ENCODE measurements at regions not wholly inside any gene's neighbourhood (a gene's known extent, or its start where the extent isn't known, plus 50 kb on each side); places are given as distances from the start of the nearest gene placed in this dataset.

- Mint-ChIP-seq H3K4me3 (ENCODE audit: low read depth, unreplicated experiment) (no peak overlapping the region), H3K27ac (ENCODE audit: unreplicated experiment) (no peak overlapping the region), H3K27me3 (ENCODE audit: unreplicated experiment) (no peaks in the 10 kb centered on the region), H3K9me3 (ENCODE audit: low read depth, unreplicated experiment) (peaks cover 9% of the 10 kb centered on the region), H3K4me1 (ENCODE audit: low read depth, unreplicated experiment) (no peaks in the 10 kb centered on the region), H3K36me3 (ENCODE audit: insufficient read depth, unreplicated experiment) (no peaks in the 10 kb centered on the region)
- CTCF ChIA-PET, result no interaction called here
- intact Hi-C loops (cut with micrococcal nuclease; ENCODE audit: unreplicated experiment), result no loop called here
- no TSS peak for BruUV-seq (replicated peaks)
- TF ChIP-seq, protein P1, sequence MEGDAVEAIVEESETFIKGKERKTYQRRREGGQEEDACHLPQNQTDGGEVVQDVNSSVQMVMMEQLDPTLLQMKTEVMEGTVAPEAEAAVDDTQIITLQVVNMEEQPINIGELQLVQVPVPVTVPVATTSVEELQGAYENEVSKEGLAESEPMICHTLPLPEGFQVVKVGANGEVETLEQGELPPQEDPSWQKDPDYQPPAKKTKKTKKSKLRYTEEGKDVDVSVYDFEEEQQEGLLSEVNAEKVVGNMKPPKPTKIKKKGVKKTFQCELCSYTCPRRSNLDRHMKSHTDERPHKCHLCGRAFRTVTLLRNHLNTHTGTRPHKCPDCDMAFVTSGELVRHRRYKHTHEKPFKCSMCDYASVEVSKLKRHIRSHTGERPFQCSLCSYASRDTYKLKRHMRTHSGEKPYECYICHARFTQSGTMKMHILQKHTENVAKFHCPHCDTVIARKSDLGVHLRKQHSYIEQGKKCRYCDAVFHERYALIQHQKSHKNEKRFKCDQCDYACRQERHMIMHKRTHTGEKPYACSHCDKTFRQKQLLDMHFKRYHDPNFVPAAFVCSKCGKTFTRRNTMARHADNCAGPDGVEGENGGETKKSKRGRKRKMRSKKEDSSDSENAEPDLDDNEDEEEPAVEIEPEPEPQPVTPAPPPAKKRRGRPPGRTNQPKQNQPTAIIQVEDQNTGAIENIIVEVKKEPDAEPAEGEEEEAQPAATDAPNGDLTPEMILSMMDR (IDR thresholded peaks at IDR 0.05; ENCODE audit: unreplicated experiment), result no peak
- DNase-seq, result no peak
Observed at GRCh38 chr5:18496041-18496440, 861.8 kb downstream of the TAF11L14 start.

- no TSS peak for BruUV-seq (replicated peaks)
- no peaks in the 10 kb centered on the region for H3K4me1 Mint-ChIP-seq (ENCODE audit: low read depth, unreplicated experiment)
- no peaks in the 10 kb centered on the region for H3K36me3 Mint-ChIP-seq (ENCODE audit: insufficient read depth, unreplicated experiment)
- no peaks in the 10 kb centered on the region for H3K27me3 Mint-ChIP-seq (ENCODE audit: unreplicated experiment)
- peaks cover 3% of the 10 kb centered on the region for H3K9me3 Mint-ChIP-seq (ENCODE audit: low read depth, unreplicated experiment)
- TF ChIP-seq, protein P1 (IDR thresholded peaks at IDR 0.05; ENCODE audit: unreplicated experiment), result no peak
- intact Hi-C loops (cut with micrococcal nuclease; ENCODE audit: unreplicated experiment), result no loop called here
- no peak for DNase-seq
- H3K4me3 Mint-ChIP-seq (ENCODE audit: low read depth, unreplicated experiment), result no peak overlapping the region
- CTCF ChIA-PET, result no interaction called here
- no peak overlapping the region for H3K27ac Mint-ChIP-seq (ENCODE audit: unreplicated experiment)
Observed at GRCh38 chr5:18497089-18497488, 862.8 kb downstream of the TAF11L14 start.

GRCh38 chr5:18503797-18504328 lies 869.6 kb downstream of the TAF11L14 start:
- Mint-ChIP-seq H3K4me1 (ENCODE audit: low read depth, unreplicated experiment) (no peaks in the 10 kb centered on the region), H3K4me3 (ENCODE audit: low read depth, unreplicated experiment) (no peak overlapping the region), H3K27me3 (ENCODE audit: unreplicated experiment) (no peaks in the 10 kb centered on the region), H3K27ac (ENCODE audit: unreplicated experiment) (no peak overlapping the region), H3K36me3 (ENCODE audit: insufficient read depth, unreplicated experiment) (no peaks in the 10 kb centered on the region), H3K9me3 (ENCODE audit: low read depth, unreplicated experiment) (peaks cover 8% of the 10 kb centered on the region)
- TF ChIP-seq, protein P1 (IDR thresholded peaks at IDR 0.05; ENCODE audit: unreplicated experiment), result no peak
- no TSS peak for BruUV-seq (replicated peaks)
- DNase-seq, result no peak
- CTCF ChIA-PET, result no interaction called here
- intact Hi-C loops (cut with micrococcal nuclease; ENCODE audit: unreplicated experiment), result no loop called here

- no TSS peak for BruUV-seq (replicated peaks)
- no peak overlapping the region for H3K27ac Mint-ChIP-seq (ENCODE audit: unreplicated experiment)
- no peaks in the 10 kb centered on the region for H3K27me3 Mint-ChIP-seq (ENCODE audit: unreplicated experiment)
Observed at GRCh38 chr5:18507114-18507513, 872.9 kb downstream of the TAF11L14 start.

More at GRCh38 chr5:18507114-18507513, 872.9 kb downstream of the TAF11L14 start:
- Mint-ChIP-seq H3K36me3 (ENCODE audit: insufficient read depth, unreplicated experiment) (no peaks in the 10 kb centered on the region), H3K9me3 (ENCODE audit: low read depth, unreplicated experiment) (peaks cover 10% of the 10 kb centered on the region), H3K4me1 (ENCODE audit: low read depth, unreplicated experiment) (no peaks in the 10 kb centered on the region), H3K4me3 (ENCODE audit: low read depth, unreplicated experiment) (no peak overlapping the region)
- TF ChIP-seq, protein P1 (IDR thresholded peaks at IDR 0.05; ENCODE audit: unreplicated experiment), result no peak
- CTCF ChIA-PET, result interaction anchor here (1.5 kb wide), 1 partner anchor 113 kb away, joined by 3 read pairs; no protein-coding TSS in a partner anchor
- no peak for DNase-seq
- intact Hi-C loops (cut with micrococcal nuclease; ENCODE audit: unreplicated experiment), result no loop called here
